ENCODE measurements at regions not wholly inside any gene's neighbourhood (a gene's known extent, or its start where the extent isn't known, plus 50 kb on each side); places are given as distances from the start of the nearest gene placed in this dataset.

DNA sequence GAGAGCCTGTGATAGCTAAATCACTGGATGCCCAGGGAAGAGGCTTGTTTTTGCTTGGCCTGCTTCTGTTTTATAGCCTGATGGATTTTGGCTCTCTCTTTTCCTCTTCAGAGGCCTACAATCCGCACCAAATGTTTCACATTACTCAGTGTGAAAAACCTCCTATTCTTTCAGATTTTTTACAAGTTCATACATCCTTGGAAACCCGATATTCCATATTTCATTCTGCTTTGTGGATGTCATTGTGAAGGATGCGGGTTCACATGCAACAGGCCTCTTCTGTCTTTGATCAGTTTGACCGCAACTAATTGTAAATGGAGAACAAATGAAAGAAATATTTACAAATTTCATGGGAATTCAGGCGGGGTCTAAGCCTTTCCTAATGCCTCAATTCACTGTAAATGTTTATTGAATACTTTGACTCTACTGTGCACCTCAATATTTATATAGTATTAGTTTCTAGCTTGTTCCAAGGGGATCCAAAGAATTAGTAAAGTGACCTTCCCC, 269.9 kb downstream of the DMRT2 start:
- H3F3A ChIP-seq (ENCODE audit: low read length, unreplicated experiment), result no peaks in the 10 kb centered on the region
- H3K9me2 ChIP-seq (replicated peaks; ENCODE audit: low read length), result no peaks in the 10 kb centered on the region
- no peaks in the 10 kb centered on the region for H3K36me3 ChIP-seq (ENCODE audit: low read depth, low read length)
- DNase-seq, result no peak
- no peak overlapping the region for H3K9ac ChIP-seq (ENCODE audit: low read length)
- POLR2A ChIA-PET (ENCODE audit: unreplicated experiment), result no interaction called here
- no peaks in the 10 kb centered on the region for H3K4me1 ChIP-seq (ENCODE audit: insufficient read depth, low read length)
- H3K9me3 ChIP-seq (ENCODE audit: low read length), result no peaks in the 10 kb centered on the region
- H3K27me3 ChIP-seq (ENCODE audit: low read length), result no peaks in the 10 kb centered on the region
- H4K20me1 ChIP-seq (ENCODE audit: low read length), result no peaks in the 10 kb centered on the region
- H2AFZ ChIP-seq (ENCODE audit: low read length), result no peak overlapping the region
- intact Hi-C loops (cut with micrococcal nuclease), result no loop called here
- no peak overlapping the region for H3K4me3 ChIP-seq (ENCODE audit: low read length)
- no peak overlapping the region for H3K4me2 ChIP-seq (ENCODE audit: low read length)
- H3K79me2 ChIP-seq (ENCODE audit: low read length), result no peaks in the 10 kb centered on the region
- H3K27ac ChIP-seq (ENCODE audit: low read length), result no peak overlapping the region
- no peak for ATAC-seq
- TF ChIP-seq EZH2 (IDR thresholded peaks at IDR 0.05; ENCODE audit: low read length, unreplicated experiment) (no peak), EZH2phosphoT487 (IDR thresholded peaks at IDR 0.05; ENCODE audit: borderline replicate concordance, low read length) (no peak)
- TF ChIP-seq, protein P1, sequence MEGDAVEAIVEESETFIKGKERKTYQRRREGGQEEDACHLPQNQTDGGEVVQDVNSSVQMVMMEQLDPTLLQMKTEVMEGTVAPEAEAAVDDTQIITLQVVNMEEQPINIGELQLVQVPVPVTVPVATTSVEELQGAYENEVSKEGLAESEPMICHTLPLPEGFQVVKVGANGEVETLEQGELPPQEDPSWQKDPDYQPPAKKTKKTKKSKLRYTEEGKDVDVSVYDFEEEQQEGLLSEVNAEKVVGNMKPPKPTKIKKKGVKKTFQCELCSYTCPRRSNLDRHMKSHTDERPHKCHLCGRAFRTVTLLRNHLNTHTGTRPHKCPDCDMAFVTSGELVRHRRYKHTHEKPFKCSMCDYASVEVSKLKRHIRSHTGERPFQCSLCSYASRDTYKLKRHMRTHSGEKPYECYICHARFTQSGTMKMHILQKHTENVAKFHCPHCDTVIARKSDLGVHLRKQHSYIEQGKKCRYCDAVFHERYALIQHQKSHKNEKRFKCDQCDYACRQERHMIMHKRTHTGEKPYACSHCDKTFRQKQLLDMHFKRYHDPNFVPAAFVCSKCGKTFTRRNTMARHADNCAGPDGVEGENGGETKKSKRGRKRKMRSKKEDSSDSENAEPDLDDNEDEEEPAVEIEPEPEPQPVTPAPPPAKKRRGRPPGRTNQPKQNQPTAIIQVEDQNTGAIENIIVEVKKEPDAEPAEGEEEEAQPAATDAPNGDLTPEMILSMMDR (conservative IDR thresholded peaks at IDR 0.05; ENCODE audit: low read depth, low read length), result no peak
- CTCF ChIA-PET, result no interaction called here
- no TSS peak for BruUV-seq (replicated peaks)

DNA sequence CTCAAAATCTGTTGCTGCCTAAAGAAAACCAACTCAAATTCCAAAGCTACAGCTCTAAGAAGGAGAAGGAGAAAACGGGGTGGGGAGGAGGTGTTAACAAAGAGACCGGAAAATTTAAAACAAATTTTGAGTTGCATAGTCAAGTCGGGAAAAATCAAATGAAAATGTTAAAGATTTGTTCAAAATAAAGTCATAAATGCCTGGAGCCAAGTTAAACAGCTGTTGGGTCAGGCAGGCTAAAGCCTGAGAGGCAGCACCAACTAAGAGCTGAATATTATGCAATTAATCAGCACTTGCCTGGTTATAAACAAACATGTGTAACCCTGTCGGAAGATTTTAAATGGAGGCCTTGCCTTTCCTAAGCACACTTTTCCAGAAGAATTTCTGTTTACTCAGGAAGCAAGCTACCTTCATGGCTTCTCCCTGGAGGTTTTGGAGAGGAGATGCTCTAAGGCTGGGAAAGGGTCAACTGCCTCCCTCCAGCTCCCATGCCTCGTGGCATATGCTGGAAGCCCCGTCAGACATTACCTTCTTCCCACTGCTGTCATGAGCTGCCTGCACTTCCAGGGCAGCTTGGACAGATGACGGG, 270.5 kb downstream of the DMRT2 start:
- TF ChIP-seq, protein P1 (conservative IDR thresholded peaks at IDR 0.05; ENCODE audit: low read depth, low read length), result no peak
- TF ChIP-seq EZH2phosphoT487 (IDR thresholded peaks at IDR 0.05; ENCODE audit: borderline replicate concordance, low read length), result no peak
- TF ChIP-seq EZH2 (IDR thresholded peaks at IDR 0.05; ENCODE audit: low read length, unreplicated experiment), result no peak
- Histone ChIP-seq H3K9me2 (replicated peaks; ENCODE audit: low read length) (no peaks in the 10 kb centered on the region), H2AFZ (ENCODE audit: low read length) (no peak overlapping the region), H3K4me3 (ENCODE audit: low read length) (no peak overlapping the region), H3F3A (ENCODE audit: low read length, unreplicated experiment) (no peaks in the 10 kb centered on the region), H3K27me3 (ENCODE audit: low read length) (no peaks in the 10 kb centered on the region), H3K79me2 (ENCODE audit: low read length) (no peaks in the 10 kb centered on the region), H3K27ac (ENCODE audit: low read length) (no peak overlapping the region), H3K9ac (ENCODE audit: low read length) (no peak overlapping the region), H3K36me3 (ENCODE audit: low read depth, low read length) (no peaks in the 10 kb centered on the region), H4K20me1 (ENCODE audit: low read length) (no peaks in the 10 kb centered on the region), H3K4me2 (ENCODE audit: low read length) (no peak overlapping the region), H3K4me1 (ENCODE audit: insufficient read depth, low read length) (no peaks in the 10 kb centered on the region), H3K9me3 (ENCODE audit: low read length) (no peaks in the 10 kb centered on the region)
- DNase-seq (no peak), ATAC-seq (no peak)
- BruUV-seq (replicated peaks), result no TSS peak
- intact Hi-C loops (cut with micrococcal nuclease), result no loop called here
- ChIA-PET CTCF (no interaction called here), POLR2A (ENCODE audit: unreplicated experiment) (no interaction called here)

DNA sequence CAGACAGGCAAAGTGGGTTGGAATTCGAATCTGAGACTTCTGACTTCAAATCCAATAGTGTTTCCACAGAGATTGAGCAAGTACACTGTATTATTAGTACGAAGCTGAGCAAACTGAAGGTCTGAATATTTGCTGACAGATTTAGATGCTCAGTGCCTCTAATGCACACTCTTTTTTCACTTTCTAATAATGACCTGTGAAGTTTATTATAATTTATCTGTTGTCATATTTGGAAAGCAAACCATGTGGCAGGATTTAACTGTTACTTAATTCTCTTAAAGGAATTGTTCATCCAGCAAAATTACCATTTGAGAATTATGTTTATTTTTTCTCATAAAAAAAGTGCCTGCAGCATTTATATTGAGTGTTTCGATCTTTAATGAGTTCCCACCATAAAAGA, 277.3 kb downstream of the DMRT2 start:
- ATAC-seq, result no peak

More for the DNA sequence above, 277.3 kb downstream of the DMRT2 start:
- Histone ChIP-seq H3K4me2 (ENCODE audit: low read length) (no peak overlapping the region), H4K20me1 (ENCODE audit: low read length) (no peaks in the 10 kb centered on the region), H3K27ac (ENCODE audit: low read length) (no peak overlapping the region), H3K9me2 (replicated peaks; ENCODE audit: low read length) (no peaks in the 10 kb centered on the region), H3K79me2 (ENCODE audit: low read length) (no peaks in the 10 kb centered on the region), H3K9ac (ENCODE audit: low read length) (no peak overlapping the region), H3F3A (ENCODE audit: low read length, unreplicated experiment) (no peaks in the 10 kb centered on the region), H3K4me3 (ENCODE audit: low read length) (no peak overlapping the region), H2AFZ (ENCODE audit: low read length) (no peak overlapping the region), H3K9me3 (ENCODE audit: low read length) (no peaks in the 10 kb centered on the region), H3K27me3 (ENCODE audit: low read length) (no peaks in the 10 kb centered on the region), H3K36me3 (ENCODE audit: low read depth, low read length) (no peaks in the 10 kb centered on the region), H3K4me1 (ENCODE audit: insufficient read depth, low read length) (peaks cover 5% of the 10 kb centered on the region; the same call in 1 of the 2 replicates)
- ChIA-PET CTCF (no interaction called here), POLR2A (ENCODE audit: unreplicated experiment) (no interaction called here)
- intact Hi-C loops (cut with micrococcal nuclease), result no loop called here
- no peak for DNase-seq
- TF ChIP-seq, protein P1 (conservative IDR thresholded peaks at IDR 0.05; ENCODE audit: low read depth, low read length), result no peak
- TF ChIP-seq EZH2phosphoT487 (IDR thresholded peaks at IDR 0.05; ENCODE audit: borderline replicate concordance, low read length) (no peak), EZH2 (IDR thresholded peaks at IDR 0.05; ENCODE audit: low read length, unreplicated experiment) (no peak)
- no TSS peak for BruUV-seq (replicated peaks)
